CMK (cell line): ENCODE measurements at regions not wholly inside any gene's neighbourhood (a gene's known extent, or its start where the extent isn't known, plus 50 kb on each side); places are given as distances from the start of the nearest gene placed in this dataset.
A peak's percentile ranks its signal among the peaks of the same experiment; 100 is the strongest.
"Not testable (repeated sequence)": the region's sequence is repeated elsewhere in the genome, so short reads cannot be mapped to it uniquely, and the experiment has no call there.

ENCODE experiments used
- DNase-seq: peaks from one replicate; pipeline ENCODE4 v3.0.0-alpha.2; 2010; ENCODE audit warnings: low read depth

DNA sequence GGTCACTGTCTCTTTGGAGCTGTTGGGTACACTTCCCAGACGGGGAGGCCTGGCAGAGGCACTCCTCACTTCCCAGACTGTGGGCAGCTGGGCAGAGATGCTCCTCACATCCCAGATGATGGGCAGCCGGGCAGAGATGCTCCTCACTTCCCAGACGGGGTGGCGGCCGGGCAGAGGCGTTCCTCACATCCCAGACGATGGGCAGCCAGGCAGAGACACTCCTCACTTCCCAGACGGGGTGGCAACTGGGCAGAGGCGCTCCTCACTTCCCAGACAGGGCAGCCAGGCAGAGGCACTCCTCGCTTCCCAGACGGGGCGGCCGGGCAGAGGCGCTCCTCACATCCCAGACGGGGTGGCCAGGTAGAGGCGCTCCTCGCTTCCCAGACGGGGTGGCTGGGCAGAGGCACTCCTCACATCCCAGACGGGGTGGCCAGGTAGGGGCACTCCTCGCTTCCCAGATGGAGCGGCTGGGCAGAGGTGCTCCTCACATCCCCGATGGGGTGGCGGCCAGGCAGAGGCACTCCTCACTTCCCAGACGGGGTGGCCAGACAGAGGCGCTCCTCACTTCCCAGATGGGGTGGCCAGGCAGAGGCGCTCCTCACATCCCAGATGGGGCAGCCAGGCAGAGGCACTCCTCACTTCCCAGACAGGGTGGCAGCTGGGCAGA lies 833.1 kb upstream of the RAG2 start:
- DNase-seq, result not testable (repeated sequence)

DNA sequence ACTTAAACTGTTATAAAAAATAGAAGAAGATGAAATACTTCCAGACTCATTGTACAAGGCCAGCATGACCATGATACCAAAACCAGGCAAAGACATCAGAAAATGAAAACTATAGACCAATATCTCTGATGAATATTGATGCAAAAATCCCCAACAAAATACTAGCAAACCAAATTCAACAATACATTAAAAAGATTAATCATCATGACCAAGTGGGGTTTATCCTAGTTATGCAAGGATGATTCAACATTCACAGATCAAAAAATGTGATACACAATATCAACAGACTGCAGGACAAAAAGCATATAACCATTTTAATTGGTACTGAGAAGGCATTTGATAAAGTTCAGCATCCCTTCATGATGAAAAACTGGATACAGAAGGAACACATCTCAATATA lies 824.5 kb upstream of the RAG2 start:
- no peak for DNase-seq

DNA sequence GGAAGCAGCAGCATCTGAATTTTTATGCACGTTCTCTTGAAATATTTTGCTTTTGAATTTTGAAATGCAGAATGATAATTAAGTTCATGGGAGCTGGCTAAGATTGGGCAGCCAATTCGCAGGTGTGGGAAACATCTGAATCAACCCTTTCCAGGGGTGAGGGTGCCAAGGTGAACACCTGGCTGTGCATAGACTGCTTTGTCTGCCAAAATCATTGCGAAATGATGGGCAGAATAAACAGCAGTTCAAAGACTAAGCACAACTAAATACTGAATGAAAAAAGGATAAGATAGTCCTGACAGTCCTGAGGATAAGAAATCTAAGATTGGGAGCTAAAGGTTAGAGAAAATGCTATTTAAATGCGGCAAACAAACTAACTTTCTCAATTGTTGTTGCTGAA lies 813.3 kb upstream of the RAG2 start:
- no peak for DNase-seq

DNA sequence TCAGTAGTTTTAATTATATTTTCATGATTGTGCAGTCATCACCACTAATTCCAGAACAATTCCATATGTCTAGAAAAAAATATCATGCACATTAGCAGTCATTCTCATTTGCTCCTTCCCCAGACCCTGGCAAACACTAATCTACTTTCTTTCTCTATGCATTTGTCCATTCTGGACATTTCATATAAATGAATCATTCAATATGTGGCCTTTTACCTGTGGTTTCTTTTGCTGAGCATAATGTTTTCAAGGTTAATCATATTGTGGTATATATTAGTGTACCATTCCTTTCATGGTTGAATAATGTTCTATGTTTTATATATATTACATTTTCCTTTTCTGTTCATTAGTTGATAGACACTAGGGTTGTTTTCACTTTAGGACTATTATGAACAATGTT lies 811.1 kb upstream of the RAG2 start:
- DNase-seq, result no peak

DNA sequence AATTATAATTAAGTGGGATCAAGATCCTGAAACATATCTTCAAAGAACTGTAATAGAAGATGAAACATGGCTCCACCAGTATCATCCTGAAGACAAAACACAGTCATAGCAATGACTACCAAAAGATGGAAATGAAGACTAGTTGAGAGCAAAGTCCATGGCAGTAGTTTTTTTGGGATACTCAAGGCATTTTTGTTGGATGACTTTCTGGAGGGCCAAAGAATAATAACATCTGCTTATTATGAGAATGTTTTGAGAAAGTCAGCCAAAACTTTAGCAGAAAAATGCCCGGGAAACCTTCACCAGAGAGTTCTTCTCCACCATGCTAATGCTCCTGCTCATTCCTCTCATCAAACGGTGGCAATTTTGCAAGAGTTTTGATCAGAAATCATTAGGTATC lies 809.4 kb upstream of the RAG2 start:
- no peak for DNase-seq

DNA sequence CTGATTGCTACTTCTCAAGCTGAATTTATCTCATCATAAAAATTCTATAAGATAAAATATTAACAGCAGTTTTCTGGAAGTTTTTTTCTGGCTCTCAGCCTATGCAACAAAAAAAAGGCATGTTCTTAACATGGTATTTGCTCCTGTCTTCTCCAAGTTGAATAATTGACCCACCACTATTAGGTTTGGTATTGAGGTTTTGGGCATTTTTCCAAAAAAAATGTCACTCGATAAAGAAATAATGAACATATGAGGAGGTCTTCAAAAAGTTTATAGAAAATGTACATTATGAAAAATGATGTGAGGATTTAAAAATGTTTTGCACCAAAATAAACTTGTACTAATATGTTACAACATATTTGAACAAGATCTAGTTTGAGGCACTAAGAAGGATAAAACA lies 808.6 kb upstream of the RAG2 start:
- DNase-seq, result no peak

DNA sequence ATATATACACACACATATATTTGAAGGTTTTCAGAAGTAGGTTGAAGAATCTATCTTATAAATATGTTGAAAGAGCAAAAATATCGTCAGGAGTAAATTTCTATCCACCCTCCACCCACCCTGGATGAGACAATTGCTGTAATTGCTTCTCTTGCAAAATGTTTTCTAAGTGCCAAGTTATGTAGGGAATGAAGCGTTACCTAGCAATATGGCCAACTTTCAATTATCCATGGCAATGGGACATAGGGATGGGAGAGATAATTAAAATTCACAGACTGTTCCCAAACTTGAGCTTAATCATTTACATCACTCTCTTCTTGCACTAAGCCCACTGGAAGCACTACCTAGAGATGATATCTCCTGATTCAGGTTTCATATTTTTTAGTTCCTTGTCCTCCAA lies 806.2 kb upstream of the RAG2 start:
- no peak for DNase-seq

DNA sequence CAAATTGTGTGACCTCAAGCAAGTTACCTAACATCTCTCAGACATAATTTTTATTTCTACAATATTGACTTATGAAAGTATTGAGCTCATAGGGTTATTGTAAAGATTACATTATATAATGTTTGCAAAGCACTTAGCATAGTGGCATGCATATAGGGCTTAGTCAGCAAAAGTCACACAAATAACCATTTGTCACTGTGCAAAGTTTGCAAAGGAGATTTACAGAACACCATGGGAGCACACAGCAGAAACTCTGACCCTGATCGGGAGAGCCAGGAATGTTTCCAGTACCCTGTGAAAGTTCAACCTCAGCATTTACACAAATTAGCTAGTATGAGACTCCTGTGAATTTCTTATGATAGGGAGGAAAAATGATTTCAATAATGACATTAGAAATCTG lies 804.6 kb upstream of the RAG2 start:
- no peak for DNase-seq

DNA sequence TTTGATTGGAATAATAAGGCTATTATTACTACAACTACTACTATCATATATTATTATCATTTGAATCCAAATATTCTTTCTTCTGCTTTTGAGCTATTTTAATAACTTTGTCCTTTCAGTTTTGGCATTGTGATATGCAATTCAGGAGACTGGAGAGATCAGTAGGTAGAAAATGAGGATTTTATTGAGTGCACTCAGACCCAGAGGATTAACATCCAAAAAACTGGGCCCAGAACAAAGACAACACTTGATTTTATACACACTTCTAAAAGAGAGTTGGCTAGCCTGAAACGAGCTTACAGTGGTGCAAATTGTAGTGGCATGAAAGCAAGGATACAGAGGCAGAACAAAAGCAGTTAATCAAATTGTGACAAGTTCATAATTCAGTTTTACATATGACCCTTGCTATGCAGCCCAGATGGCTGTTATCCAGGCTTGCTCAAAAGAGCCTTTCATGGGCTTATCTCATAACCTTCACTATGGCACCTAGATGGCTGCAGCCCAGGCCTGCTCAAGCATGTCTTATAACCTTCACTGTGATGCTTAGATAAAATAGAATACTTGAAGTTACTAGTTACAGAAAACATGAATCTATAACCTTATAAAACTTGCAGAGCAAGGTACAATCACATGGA lies 796.3 kb upstream of the RAG2 start:
- no peak for DNase-seq

DNA sequence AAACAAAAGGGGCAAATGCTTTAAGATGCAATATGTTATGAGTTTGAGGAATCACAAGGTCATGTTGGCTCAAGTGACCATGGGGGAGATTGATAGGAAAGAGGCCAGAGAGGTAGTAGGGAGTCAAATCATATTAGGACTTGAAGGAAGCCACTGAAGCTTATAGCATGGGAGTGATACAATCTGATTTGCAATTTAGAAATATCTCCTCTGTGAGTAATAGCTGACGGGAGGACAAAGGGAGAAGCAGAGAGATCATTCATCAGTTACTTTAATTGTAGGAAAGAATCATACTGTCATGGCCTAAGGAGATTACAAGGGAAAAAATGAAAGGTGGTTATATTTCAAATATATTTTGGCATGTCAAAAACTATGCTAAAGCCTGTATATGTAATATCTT lies 793.6 kb upstream of the RAG2 start:
- no peak for DNase-seq

DNA sequence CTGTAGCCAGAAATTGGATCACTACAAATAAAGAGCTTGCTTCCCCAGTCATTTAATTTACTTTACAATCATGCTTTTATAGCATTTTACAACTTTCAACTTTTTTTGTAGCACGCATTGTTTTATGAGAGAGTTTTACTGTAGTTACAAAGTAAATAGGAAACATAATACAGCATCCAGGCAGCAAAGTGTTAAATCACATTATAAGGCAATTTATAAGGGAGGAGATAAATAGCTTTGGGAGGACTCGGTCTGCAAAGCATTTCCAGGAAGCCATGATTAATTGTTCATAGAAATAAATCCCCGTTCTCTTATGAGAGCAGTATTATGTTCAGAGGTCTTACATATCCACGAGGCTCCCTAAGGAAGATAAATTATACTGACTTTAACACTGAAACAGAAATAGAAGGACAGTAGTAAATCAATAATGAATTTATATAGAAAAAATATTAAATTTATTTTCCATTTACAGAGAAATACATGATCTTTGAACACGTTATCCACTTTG lies 792.6 kb upstream of the RAG2 start:
- no peak for DNase-seq

DNA sequence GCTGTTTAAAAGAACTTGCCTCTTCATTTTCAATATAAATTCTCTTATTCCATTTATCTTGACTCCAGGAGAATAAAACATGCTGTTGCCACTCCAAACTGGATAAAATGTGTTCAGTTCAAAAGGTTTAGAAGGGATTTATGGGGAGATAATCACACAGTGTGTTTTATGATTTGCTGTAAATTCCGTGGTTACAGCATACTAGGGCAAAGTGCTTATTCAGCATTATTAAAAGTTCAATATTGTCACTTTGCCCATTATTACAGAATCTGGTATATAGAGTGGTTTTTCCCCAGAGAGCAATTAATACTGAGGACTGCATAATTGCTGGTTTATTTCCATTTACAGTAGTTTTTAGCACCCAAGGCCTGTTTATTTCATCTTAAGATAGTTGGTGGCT lies 780.9 kb upstream of the RAG2 start:
- no peak for DNase-seq

DNA sequence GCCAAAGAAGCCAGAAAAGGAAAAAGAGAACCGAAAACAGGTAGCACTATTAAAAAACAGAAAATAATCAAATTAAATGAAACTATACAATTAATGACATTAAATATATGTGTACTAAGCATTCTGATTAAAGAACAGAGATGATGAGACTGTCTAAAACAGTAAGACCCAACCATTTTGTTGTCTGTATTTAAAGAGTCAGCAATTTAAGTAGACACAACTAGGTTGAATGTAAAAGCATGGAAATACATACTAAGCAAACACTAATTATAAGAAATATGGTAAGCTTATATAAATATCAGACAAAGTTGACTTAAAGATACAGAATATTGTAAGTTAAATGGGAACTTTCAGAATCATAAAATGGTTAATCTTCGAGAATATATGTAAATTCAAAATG lies 774.6 kb upstream of the RAG2 start:
- no peak for DNase-seq

DNA sequence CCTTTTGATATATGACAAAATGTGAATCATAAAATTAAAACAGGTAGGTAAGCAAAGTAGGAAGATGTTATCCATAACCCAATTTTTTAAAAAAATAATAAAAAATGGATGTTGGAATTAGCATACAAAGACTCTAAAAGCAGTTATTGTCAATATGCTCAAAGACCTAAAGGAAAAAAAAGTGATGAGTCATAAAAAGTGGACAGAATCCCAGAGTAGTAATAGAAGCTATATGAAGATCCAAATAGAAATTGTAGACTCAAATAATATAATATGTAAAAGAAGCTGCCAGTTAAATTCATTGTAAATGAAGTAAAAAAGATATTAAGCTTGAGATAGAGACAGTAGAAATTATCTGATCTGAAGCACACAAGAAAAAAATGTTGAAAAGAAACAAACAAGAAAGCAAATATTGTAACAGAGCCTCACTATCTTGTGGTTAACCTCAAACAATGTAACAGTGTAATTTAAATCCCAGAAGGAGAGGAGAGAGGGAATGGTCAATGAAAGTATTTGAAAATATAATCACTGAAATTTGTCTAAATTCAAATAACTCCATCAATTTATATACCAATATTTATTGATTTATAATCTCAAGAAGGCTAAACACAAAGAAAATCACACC lies 773.4 kb upstream of the RAG2 start:
- DNase-seq, result no peak

DNA sequence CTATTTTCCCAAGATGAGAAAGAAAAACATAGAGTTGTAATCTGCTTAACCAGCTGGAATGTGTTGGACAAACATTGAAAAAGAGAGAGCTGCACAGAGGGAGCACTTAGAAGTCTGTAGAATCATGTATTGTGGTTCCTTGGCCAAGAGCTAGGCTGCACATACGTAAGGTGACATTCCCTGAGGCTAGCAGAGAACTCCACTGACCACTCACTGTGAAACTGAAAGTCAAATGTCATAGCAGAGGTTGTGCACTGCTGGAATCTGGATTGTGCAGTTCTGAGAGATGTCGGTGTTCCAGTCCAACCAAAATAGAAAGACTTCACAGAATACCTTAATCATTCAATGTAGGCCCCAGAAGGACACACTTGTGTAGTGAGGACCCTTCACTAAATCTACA lies 772.8 kb upstream of the RAG2 start:
- DNase-seq, result no peak

DNA sequence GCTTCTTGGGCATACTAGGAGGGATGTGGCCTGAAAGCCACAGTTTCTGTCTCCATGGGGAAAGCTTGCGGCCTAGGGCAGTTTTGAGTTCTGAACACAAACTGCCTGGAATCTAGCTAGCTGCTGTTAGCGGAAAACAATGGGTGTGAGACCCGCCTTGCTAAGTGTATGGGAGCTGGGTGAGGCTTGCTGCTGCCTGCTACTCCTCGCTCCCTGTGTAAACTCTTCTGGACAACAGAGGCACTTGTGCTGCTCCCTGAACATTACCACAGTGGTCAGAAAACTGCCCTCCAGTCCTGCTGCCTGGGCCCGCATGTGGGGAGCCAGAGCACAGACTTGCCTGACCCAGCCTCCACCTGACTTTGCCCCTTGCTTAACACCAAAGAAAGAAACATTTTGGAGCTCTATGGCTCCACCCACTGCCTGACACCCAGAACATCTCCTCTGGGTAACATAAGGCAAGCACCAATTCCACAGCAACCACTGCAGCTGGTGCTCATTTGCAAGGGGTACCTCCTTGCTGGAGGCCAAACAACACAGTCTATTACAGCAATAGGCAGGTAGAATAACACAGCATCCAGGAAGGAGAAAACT lies 766.3 kb upstream of the RAG2 start:
- DNase-seq, result no peak

DNA sequence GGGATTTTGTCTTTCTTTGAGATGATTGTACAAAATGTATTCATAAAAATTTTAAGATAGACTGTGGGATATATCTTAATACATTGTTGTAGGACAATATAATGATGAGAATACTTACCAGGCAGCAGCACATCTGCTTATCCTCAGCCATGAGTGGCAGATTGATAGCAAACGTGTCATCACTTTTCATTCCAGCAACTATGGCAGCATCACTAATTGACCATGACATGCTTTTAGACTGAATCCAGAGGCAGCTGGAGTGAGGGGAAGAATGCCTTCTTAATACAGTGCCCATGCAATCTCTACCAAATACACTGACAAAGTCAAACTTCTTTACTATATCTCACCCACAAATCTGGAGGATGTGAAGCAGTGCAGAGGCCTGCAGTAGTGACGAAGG lies 755.2 kb upstream of the RAG2 start:
- DNase-seq, result no peak

DNA sequence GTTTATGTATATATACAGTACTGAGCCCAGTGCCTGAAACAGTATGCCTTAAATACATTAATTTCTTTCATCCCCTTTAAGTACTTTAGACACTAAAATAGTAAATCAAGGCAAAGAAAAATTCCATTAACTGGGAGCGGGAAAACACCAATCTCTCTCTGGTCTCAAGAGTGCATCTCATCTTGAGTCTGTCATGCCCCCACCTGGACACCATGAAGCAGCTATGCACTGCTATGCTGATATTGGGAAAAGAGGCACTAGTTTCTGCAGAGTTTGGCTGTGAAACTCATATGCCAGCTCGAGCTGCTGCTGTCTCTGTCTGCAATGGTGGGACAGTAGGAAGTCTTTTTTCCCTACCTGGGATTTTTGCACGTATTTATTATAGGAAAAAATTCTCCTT lies 754.4 kb upstream of the RAG2 start:
- no peak for DNase-seq

DNA sequence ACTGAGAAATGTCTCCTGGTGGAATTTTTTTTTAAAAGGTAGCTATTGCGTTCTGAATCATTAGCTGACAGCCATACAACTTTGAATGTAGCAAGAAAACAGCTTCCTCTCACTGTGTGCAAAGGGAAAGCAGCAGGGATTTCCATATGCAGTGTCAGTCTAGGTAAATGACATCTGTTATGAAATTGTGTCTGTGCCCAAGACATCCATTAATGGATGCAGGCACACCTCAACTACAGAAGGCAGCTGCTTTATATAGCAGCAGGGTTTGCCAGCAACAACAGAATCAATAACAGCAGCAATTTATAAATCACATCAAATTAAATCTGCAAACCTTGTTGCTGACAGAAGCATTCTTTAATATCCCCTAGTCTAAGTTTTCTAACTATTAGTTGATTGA lies 745.3 kb upstream of the RAG2 start:
- no peak for DNase-seq

DNA sequence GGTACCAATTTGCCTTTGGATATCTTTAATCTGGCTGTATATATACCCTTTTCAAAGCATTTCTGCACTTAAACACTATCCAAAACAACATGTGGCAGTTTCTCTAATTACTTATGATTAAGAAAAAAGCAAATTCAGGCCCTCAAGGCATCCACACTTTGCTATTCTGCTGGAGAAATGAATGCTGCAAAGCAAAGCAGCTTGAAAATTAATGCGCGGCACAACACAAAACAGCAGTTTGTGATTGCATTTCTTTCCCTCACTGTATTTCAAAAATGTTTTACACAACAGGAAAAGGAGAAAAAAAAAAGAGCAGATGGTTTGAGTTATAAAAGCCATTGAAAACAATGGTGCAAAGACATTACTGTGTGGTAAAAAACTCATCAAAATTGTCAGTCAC lies 738.4 kb upstream of the RAG2 start:
- DNase-seq, result no peak

DNA sequence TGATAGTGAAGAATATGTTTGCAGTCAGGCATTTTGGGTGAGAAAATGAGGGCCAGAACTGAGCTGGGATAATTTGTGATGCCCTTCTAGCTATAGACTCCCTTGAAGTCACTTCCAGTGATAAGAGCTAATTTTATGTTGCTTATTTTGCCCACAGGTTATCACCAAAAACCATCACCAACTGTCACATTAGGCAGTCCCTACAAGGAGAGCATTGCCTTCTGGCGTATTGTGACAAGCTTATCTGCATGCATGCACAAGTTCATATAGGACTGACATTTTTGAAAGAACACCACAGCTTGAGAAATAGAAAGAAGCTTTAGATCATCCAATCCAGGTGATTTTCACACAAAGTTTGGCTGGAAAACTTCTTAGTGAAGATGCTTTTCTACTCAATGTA lies 735.3 kb upstream of the RAG2 start:
- DNase-seq, result peak; percentile 95

DNA sequence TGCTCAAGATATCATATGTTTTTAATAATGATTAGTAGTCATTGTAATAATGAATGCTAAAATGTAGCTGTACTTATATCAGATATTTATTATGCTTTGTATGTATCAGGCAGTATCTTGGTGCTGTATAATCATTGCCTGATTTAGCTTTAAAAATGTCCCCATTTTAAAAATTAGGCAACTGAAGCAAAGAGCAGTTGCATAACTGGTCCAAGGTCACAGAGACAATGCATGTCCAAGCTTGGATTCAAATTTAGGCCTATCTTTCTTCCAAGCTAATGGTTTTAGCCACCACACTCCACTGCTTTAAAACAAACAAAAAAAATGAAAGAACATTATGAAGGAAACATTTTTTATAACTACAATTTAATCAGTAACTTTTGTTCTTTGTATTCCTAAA lies 725.8 kb upstream of the RAG2 start:
- no peak for DNase-seq
